Peyer's patch (tissue), 4 donors: ENCODE measurements at regions not wholly inside any gene's neighbourhood (a gene's known extent, or its start where the extent isn't known, plus 50 kb on each side); places are given as distances from the start of the nearest gene placed in this dataset.

Experiments
- POLR2A ChIP-seq, 2 donors: fragments of 450-650 bp; IDR thresholded peaks; one replicate each; pipeline ENCODE4 v1.5.1; 2017; ENCODE audit warnings: antibody characterized with exemption in 2 of 2, mild to moderate bottlenecking in 2 of 2, moderate library complexity in 2 of 2
- TF ChIP-seq, protein P1 (sequence below), 6 experiments: fragments of 450-650 bp in 4 of 6; fragments of 200-600 bp in 2 of 6; sonication (generic) in 1 of 6; IDR thresholded peaks; one replicate each; pipeline ENCODE4 v1.5.1; 2017 to 2019; ENCODE audit warnings: antibody characterized with exemption in 6 of 6, mild to moderate bottlenecking in 3 of 6, moderate library complexity in 1 of 6

DNA sequence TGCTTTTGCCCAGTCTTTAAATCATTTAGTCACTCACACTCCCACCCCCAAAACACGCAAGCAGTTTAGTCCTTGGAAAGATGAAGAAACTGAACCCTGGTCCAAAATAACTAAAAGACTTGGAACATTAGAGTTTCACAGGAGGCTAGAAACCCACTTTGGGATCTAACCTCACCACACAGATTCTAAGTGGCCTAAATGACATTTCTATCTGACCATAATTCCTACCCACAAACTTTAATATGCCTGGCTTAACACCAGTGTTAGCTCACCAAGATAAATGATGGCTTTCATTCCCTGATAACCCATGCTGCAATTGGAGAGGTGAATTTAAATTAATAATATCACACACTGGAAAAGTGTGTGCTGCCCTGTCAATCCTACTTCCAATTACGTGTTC is 295.3 kb upstream of the UBE2E2 start:
- no peak for TF ChIP-seq POLR2A (IDR thresholded peaks at IDR 0.05)
- TF ChIP-seq, protein P1, sequence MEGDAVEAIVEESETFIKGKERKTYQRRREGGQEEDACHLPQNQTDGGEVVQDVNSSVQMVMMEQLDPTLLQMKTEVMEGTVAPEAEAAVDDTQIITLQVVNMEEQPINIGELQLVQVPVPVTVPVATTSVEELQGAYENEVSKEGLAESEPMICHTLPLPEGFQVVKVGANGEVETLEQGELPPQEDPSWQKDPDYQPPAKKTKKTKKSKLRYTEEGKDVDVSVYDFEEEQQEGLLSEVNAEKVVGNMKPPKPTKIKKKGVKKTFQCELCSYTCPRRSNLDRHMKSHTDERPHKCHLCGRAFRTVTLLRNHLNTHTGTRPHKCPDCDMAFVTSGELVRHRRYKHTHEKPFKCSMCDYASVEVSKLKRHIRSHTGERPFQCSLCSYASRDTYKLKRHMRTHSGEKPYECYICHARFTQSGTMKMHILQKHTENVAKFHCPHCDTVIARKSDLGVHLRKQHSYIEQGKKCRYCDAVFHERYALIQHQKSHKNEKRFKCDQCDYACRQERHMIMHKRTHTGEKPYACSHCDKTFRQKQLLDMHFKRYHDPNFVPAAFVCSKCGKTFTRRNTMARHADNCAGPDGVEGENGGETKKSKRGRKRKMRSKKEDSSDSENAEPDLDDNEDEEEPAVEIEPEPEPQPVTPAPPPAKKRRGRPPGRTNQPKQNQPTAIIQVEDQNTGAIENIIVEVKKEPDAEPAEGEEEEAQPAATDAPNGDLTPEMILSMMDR (IDR thresholded peaks at IDR 0.05) = no peak
